ENCODE measurements at regions not wholly inside any gene's neighbourhood (a gene's known extent, or its start where the extent isn't known, plus 50 kb on each side); places are given as distances from the start of the nearest gene placed in this dataset.

DNA sequence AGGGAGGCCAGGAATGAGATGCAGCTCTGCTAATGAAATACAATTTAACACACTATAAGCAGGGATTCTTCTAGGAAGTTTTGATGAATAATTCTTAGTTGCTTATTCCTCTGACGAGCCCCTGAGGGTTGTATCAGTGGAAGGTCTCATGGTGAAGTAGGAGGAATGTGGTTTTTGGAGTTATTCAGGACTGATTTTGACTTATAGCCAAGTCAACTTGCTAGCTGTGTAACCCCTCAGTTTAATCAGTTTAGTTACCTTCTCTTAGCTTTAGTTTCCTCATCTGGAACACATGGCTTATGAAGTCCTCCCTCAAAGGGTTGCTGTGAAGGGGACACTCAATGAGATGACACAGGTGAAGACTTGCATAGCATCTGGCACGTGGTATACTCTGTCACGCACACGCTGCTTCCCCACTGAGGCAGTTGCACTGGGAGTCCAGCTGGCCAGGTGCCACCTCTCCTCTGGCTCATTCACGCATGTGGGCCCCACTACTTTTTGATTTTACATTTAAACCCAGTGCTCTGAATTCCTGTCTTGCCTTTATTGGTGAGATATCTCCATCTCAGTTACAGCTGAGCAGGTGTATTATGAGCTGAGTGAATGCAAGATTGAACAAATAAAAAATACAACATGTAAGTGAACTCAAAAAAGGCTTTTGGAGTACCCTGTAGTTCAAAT lies 415.0 kb downstream of the ARHGEF28 start:
- DNase-seq = peak; percentile 34

DNA sequence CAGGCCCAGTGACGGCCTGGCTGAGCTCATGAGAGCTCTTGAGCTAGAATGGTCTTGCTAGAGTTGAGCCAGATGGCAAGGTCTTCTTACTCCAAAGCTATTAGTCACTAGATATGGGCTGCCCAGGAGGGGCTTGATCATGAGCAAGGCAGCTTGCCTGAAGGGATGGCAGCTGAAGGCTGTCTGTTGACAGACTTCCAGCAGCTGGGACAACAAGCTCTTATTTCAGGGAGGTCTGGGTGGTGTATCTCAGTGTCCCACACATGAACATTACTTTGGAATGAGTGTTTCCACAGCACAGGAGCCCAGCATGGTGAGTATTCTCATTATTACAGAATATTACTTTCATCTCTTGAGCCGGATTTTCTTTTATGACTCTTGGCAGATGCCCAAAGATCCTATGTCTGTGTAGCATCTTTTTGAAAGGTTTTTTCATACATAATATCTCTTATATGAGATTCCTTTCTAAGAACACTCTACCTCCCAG lies 414.1 kb downstream of the ARHGEF28 start:
- DNase-seq = peak; percentile 29

DNA sequence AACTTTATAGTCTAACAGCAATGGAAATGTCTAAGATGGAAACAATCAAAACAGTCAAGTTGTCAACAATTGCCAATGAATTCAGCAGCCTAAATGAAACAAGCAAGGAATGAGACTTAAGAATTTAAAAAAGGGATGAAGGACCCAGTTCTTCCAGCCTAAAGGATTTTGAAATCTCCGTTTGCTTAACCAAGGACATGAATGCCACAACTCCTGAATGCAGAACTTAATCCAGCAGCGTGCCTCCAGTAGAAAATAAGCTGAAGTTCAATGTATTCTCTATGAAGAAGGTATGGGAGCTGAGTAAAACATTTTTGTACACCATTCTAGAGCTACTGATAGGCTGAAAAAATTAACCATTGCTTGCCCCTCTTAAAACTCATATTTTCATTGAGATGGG lies 411.3 kb downstream of the ARHGEF28 start:
- DNase-seq = no peak

- no peak for DNase-seq
These were observed 409.5 kb downstream of the ARHGEF28 start for GRCh38 chr5:74035521-74035937.

DNA sequence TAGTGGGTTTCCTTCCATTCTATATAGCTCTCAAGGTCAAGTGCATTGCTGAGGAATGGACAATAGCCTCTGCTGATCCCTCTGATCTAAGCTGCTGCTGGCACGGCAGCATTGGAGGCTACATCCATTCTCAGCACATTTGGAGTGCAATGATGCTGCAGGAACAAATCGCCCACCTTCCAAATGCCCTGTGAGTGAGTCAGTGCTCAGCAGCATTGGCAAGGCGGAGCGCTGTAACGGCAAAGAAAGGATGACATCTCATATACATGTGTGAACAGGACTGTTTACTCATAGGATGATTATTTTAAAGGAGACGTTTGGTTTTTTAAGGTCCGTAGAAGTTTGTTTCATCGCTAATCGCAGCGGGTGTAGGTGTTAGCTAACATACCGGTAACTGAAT lies 408.7 kb downstream of the ARHGEF28 start:
- DNase-seq = no peak

- DNase-seq = no peak
These were observed 406.6 kb downstream of the ARHGEF28 start for GRCh38 chr5:74032617-74033016.

- no peak for DNase-seq
These were observed 405.5 kb downstream of the ARHGEF28 start for GRCh38 chr5:74031536-74031935.

GRCh38 chr5:74030821-74031220 lies 404.8 kb downstream of the ARHGEF28 start:
- no peak for DNase-seq

DNA sequence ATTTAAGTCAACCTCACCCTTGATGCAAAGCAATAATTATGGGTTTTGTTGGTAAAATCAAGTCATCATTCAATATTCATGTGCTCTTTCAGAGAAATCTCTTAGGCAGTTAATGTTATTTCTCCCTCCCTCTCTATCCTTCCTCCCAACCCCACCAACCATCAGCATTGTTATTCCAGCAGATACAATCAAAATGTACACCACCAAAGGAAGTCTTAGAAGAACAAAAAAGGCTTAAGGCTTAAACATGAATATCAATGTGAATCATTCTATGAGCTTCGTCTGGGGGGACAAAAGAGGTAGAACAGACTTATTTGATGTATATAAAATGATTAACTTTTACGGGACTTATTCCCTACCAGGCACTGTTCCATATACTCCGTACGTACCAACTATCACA lies 404.4 kb downstream of the ARHGEF28 start:
- no peak for DNase-seq

DNA sequence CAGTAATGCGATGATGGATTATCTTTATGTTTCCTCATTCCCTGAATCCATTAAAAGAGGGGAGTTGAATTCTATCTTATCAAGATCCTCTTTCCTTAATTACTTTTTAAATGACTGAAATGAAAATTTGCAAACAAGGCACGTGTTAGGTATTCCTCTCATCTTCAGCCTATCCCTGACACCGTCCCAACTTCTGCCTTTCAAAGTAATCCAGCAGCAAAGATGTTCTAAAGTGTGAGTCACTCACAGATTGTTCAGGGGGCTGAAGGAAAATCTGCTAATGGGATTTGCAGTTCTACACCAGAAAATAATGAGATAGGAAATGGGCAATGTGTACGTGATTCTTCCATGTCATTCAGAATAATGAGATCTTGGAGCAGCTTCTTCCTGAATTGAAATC lies 403.0 kb downstream of the ARHGEF28 start:
- no peak for DNase-seq

DNA sequence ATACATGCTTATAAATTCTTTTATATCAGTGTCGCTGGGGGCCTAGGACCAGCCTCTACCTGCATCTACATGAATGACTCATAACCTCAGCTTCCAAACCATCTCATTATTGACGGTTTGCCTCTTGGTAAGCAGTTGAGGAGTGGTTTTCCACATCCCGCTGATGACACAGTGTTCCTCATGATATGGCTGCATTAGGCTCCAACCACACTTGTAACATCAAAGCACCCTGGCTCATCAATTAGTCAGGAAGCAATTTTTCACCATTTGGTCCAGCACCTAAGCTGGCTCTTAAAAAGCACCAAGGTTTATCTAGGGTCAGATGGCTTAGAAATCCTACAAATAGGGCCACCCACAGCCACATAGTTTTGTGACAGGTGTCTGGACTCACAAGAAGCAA lies 402.4 kb downstream of the ARHGEF28 start:
- no peak for DNase-seq

- no peak for DNase-seq
These were observed 401.8 kb downstream of the ARHGEF28 start for GRCh38 chr5:74027732-74028338.

- no peak for DNase-seq
These were observed 400.3 kb downstream of the ARHGEF28 start for GRCh38 chr5:74026310-74026709.

DNA sequence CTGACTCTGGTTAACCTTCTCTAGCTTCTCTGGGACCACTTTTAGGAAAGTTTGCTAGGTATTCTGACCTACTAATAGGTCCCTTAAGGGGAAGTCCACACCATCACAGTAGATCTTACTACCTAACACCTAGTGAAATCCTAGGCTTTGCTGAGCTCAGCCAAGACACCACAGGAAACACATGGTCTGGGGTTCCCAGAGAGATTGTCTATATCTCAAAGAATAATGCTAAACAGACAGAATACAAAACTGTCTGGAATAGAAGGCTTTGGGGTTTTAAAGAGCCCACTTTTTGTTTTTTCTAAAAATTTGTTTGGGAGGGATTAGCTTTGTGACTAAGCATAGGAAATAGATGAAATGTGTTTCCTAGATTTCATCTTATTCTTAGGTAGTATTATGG lies 395.1 kb downstream of the ARHGEF28 start:
- DNase-seq = no peak

GRCh38 chr5:74020503-74020902 lies 394.5 kb downstream of the ARHGEF28 start:
- peak; percentile 53 for DNase-seq

GRCh38 chr5:74019923-74020322 lies 393.9 kb downstream of the ARHGEF28 start:
- no peak for DNase-seq

- peak; percentile 88 for DNase-seq
These were observed 391.8 kb downstream of the ARHGEF28 start for GRCh38 chr5:74017786-74018211.

- DNase-seq = peak; percentile 19
These were observed 391.1 kb downstream of the ARHGEF28 start for GRCh38 chr5:74017112-74017511.

DNA sequence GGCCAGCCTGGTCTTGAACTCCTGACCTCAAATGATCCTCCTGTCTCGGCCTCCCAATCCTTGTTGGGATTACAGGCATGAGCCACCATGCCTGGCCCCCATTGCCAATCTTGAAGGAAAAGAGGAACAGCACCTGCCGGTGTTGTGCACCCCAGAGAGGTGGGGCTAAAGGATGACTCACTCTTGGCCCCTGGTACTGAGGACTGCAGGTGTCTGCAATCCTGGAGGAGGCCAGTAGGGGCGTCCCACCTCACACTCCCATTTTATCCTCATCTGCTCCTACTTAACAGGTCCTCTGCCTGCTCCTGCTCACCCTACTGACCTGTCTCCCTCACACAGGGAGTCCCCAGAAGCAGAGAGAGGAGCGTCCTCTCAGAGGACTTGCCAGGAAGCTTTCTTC lies 390.4 kb downstream of the ARHGEF28 start:
- DNase-seq = no peak

GRCh38 chr5:74015716-74016115 lies 389.7 kb downstream of the ARHGEF28 start:
- no peak for DNase-seq

DNA sequence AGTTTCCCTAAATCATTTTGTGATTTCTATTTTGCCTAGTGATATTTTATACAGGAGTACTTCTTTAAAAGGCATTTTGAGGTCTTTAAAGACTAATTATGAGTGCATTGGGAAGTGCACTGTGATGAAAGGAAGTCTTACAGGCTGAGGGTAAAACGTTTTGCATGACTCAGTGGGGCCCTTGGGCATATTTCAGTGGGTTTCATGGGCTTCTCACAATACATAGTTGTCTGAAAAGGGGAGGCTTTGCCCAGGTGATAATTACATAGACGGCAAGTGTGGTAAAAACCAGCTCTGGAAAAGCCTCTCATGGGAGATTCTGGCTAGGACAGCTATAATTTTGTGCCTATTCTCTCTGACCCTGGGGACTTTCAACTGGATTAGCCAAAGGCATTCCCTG lies 387.2 kb downstream of the ARHGEF28 start:
- DNase-seq = no peak

DNA sequence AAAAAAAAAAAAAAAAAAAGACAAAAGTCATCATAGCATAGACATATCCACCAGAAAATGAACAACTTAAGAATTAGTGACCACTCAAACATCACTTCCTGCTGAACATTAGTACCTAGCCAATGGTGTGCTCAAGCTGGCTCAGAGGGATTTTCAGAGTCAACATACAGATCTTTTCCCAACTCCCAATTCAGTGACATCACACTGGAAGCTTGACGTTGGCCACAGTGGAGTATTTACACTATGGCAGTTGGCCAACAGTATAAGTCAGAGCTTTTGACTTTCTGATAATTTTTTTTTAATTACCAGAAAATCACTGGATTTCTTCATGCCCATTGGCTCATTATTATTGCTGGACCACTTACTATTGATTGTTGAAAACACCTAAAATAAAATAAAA lies 383.5 kb downstream of the ARHGEF28 start:
- no peak for DNase-seq

- no peak for DNase-seq
These were observed 381.2 kb downstream of the ARHGEF28 start for GRCh38 chr5:74007193-74007592.

DNA sequence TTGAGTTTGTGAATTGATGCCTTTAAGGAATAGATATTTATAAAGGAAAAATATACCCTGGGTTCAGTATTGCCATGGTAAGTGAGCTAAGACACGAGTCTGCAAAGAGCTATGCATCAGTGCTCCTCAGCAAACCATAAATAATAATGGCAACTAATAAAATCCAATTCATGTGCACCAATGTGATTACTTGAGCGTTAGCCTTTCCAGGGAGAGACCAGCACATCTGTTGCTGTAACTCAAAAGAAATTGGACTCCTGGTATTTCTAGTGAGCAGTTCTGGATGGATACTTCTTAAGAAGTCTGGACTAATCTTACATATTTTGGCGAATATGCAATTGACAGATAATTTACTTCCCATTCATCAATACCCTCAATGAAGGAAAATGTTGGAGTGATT lies 373.3 kb downstream of the ARHGEF28 start:
- no peak for DNase-seq

- no peak for DNase-seq
These were observed 372.5 kb downstream of the ARHGEF28 start for GRCh38 chr5:73998489-73998888.
